PFSK-1 (cell line): ENCODE measurements at regions not wholly inside any gene's neighbourhood (a gene's known extent, or its start where the extent isn't known, plus 50 kb on each side); places are given as distances from the start of the nearest gene placed in this dataset.

ENCODE experiments used
- FOXP2 ChIP-seq: optimal IDR thresholded peaks from 2 replicates; pipeline ENCODE3; 2011; ENCODE audit warnings: borderline replicate concordance, control low read depth, inconsistent platforms; ENCODE audit not compliant: insufficient read depth; ENCODE audit errors: extremely low read length, extremely low read depth
- POLR2AphosphoS5 ChIP-seq: IDR thresholded peaks from 2 replicates; pipeline ENCODE4 v1.6.1; 2012; ENCODE audit warnings: low read depth, mild to moderate bottlenecking, control low read depth, low read length, moderate library complexity
- SIN3A ChIP-seq: IDR thresholded peaks from 2 replicates; pipeline ENCODE4 v1.6.1; 2012; ENCODE audit warnings: mild to moderate bottlenecking, low read length, moderate library complexity, borderline replicate concordance; ENCODE audit not compliant: insufficient read depth
- TAF1 ChIP-seq: IDR thresholded peaks from 2 replicates; pipeline ENCODE4 v1.6.1; 2012; ENCODE audit warnings: low read length, control low read depth, borderline replicate concordance; ENCODE audit not compliant: insufficient read depth
- TF ChIP-seq, protein P1 (sequence below), 2 experiments: IDR thresholded peaks; 2 replicates each; pipeline versions ENCODE4 v1.6.1 to v1.8.0; 2011 to 2012; ENCODE audit warnings: low read depth in 2 of 2, low read length in 2 of 2, control low read depth in 1 of 2, inconsistent platforms in 1 of 2, mild to moderate bottlenecking in 1 of 2, moderate library complexity in 1 of 2; ENCODE audit not compliant: insufficient read depth in 1 of 2

DNA sequence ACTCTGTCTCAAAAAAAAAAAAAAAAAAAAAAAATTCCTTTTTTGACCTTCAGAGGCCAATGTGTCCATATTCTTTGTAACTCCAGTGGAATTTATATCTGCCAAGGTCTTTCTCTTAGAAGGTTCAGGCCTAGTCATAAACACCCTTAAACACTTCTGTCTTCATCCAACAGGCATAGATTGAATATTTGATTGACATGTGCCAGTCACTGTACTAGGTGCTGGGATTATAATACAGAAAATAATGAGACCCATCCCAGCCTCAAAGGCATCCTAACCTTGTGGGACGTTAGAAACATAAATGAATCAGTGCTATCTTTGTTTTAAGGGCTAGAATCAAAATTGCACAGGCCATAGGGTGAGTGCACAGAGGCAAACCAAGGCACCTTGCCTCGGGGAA lies 62.9 kb upstream of the SERBP1 start:
- TF ChIP-seq POLR2AphosphoS5 (no peak), SIN3A (no peak), TAF1 (no peak), FOXP2 (no peak)
- TF ChIP-seq, protein P1, sequence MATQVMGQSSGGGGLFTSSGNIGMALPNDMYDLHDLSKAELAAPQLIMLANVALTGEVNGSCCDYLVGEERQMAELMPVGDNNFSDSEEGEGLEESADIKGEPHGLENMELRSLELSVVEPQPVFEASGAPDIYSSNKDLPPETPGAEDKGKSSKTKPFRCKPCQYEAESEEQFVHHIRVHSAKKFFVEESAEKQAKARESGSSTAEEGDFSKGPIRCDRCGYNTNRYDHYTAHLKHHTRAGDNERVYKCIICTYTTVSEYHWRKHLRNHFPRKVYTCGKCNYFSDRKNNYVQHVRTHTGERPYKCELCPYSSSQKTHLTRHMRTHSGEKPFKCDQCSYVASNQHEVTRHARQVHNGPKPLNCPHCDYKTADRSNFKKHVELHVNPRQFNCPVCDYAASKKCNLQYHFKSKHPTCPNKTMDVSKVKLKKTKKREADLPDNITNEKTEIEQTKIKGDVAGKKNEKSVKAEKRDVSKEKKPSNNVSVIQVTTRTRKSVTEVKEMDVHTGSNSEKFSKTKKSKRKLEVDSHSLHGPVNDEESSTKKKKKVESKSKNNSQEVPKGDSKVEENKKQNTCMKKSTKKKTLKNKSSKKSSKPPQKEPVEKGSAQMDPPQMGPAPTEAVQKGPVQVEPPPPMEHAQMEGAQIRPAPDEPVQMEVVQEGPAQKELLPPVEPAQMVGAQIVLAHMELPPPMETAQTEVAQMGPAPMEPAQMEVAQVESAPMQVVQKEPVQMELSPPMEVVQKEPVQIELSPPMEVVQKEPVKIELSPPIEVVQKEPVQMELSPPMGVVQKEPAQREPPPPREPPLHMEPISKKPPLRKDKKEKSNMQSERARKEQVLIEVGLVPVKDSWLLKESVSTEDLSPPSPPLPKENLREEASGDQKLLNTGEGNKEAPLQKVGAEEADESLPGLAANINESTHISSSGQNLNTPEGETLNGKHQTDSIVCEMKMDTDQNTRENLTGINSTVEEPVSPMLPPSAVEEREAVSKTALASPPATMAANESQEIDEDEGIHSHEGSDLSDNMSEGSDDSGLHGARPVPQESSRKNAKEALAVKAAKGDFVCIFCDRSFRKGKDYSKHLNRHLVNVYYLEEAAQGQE (IDR thresholded peaks at IDR 0.05; ENCODE audit: insufficient read depth in 1 of 2, low read depth in 2 of 2, low read length in 2 of 2), result no peak

DNA sequence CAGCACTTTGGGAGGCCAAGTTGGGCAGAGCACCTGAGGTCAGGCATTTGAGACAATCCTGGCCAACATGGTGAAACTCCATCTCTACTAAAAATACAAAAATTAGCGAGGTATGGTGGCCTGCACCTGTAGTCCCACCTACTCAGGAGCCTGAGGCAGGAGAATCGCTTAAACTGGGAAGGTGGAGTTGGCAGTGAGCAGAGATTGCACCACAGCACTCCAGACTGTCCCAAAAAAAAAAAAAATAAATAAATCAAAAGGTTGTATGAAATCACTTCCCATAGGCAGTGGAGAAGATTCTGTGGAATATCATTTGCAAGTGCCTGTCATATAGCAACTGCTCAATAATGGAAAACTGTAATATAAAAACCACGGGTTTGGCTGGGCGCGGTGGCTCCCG lies 65.1 kb upstream of the SERBP1 start:
- TF ChIP-seq POLR2AphosphoS5 (no peak), FOXP2 (no peak), TAF1 (no peak), SIN3A (no peak)
- TF ChIP-seq, protein P1 (IDR thresholded peaks at IDR 0.05; ENCODE audit: insufficient read depth in 1 of 2, low read depth in 2 of 2, low read length in 2 of 2), result no peak

DNA sequence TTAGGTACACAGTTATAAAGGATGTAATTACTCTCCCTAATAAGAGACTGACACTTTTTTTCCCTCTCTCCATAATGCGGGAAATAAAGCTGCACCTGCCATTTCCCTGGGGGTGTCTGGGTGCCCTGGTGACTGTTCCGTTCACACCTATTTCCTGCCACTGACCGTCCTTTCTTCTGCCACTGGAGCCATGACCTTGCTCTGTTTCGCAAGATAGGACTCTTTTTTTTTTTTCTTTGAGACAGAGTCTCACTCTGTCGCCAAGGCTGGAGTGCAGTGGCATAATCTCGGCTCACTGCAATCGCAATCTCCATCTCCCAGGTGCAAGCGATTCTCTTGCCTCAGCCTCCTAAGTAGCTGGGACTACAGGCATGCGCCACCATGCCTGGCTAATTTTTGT lies 66.1 kb upstream of the SERBP1 start:
- no peak for TF ChIP-seq TAF1
- no peak for TF ChIP-seq FOXP2
- TF ChIP-seq SIN3A, result no peak
- TF ChIP-seq, protein P1 (IDR thresholded peaks at IDR 0.05; ENCODE audit: insufficient read depth in 1 of 2, low read depth in 2 of 2, low read length in 2 of 2), result no peak
- no peak for TF ChIP-seq POLR2AphosphoS5

DNA sequence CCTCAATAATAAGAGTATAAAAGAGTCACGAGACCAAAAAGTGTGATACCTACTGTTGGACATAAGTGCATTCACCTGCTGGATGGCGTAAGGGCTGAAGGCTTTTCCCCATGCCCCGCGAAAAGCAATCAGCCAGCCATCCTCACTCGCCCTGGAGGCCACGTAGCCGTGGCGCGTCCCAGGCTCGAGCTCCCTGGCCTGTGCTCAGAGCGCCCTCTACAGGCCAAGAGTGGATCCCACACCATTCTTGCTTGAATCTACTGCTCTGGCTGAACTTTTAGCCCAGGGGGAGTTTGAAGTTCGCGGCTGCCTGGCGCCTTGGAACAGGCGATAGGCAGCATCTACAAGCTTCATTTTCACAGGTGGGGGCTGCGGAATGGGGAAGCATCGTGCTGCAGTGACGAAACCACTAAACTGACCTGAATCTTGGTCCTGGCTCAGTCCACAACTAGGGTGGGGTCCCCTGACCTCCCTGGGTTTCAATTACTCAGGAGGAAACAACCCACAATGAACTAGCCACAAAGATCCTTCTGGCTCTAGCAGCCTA lies 70.3 kb upstream of the SERBP1 start:
- no peak for TF ChIP-seq FOXP2
- no peak for TF ChIP-seq TAF1
- no peak for TF ChIP-seq SIN3A
- no peak for TF ChIP-seq POLR2AphosphoS5
- TF ChIP-seq, protein P1 (IDR thresholded peaks at IDR 0.05; ENCODE audit: insufficient read depth in 1 of 2, low read depth in 2 of 2, low read length in 2 of 2), result no peak

DNA sequence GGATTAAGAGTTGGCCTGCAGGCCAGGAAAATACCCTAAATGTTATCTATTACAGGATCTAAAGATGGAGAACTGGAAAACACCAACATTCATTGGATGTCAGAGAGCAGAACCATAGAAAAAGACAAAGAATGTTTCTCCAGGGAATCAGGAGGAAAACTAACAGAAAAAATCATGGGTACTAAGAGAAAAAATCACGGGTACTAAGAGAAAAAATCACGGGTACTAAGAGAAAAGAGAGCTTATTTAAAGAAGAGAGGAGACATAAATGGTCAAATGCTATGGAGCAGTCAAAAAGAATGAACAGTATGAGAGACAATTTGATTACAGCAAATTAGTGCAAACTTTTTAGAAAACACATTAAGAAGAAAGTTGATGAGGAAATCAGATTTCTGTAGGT lies 73.8 kb upstream of the SERBP1 start:
- no peak for TF ChIP-seq SIN3A
- TF ChIP-seq, protein P1 (IDR thresholded peaks at IDR 0.05; ENCODE audit: insufficient read depth in 1 of 2, low read depth in 2 of 2, low read length in 2 of 2), result no peak
- no peak for TF ChIP-seq POLR2AphosphoS5
- no peak for TF ChIP-seq TAF1
- TF ChIP-seq FOXP2, result no peak
